H1 (cell line): ENCODE measurements at regions not wholly inside any gene's neighbourhood (a gene's known extent, or its start where the extent isn't known, plus 50 kb on each side); places are given as distances from the start of the nearest gene placed in this dataset.

Source experiments
- KDM1A ChIP-seq: fragments of 200-600, 300-600 bp; sonication (generic); IDR thresholded peaks from 2 replicates; pipeline ENCODE4 v1.7.1; 2016; ENCODE audit warnings: mild to moderate bottlenecking, low read length, borderline replicate concordance
- TAF7 ChIP-seq: optimal IDR thresholded peaks from 2 replicates; pipeline ENCODE3; 2011; ENCODE audit warnings: low read depth, mild to moderate bottlenecking, inconsistent platforms, low read length, moderate library complexity, borderline replicate concordance

DNA sequence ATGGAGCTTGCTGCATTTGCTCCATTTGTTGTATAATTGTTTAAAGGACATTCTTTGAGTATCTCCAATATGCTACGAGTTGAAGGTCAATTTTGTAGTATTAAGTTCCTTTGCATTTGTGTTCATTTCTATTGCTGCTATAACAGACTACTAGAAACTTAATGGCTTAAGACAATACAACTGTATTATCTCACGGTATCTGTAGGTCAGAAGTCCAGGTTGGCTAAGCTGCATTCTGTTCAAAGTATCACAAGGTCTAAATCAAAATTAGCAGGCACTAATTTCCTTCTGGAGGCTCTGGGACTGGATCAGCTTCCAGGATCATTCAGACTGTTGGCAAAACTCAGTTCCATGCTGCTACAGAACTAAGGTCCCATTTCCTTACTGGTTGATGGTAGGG, 340.6 kb downstream of the GXYLT1 start (continued):
- no peak for TF ChIP-seq TAF7
- no peak for TF ChIP-seq KDM1A
